ENCODE measurements at regions not wholly inside any gene's neighbourhood (a gene's known extent, or its start where the extent isn't known, plus 50 kb on each side); places are given as distances from the start of the nearest gene placed in this dataset.

DNA sequence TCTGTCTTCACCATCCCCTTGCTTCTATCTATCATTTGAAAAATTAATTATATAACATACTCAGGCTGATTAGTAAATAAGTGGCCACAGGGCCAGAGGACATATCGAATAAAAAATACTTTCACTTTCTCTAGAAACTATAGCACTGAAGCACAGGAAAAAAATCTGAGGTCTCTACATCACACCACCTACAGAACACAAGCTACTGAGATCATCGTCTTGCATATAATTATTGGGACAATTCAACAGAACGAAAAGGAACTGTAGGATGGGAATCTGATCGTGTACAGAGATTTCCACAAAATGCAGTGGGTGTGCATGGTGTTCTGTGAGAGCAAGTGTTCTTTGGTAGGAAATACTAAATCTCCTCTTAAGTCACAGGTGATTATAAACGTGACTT, 289.6 kb upstream of the ERCC4 start:
- no peak overlapping the region for H3K9ac ChIP-seq (ENCODE audit: low read depth, low read length)
- no peak overlapping the region for H3K56ac ChIP-seq (ENCODE audit: extremely low read depth, insufficient read depth, low read length)
- no TSS peak for BruUV-seq (replicated peaks)
- H4K5ac ChIP-seq (ENCODE audit: low read depth, low read length): no peak overlapping the region
- ChIA-PET POLR2A (ENCODE audit: unreplicated experiment) (no interaction called here), CTCF (no interaction called here)
- H2BK5ac ChIP-seq (ENCODE audit: low read depth, low read length, poor library complexity, severe bottlenecking): no peak overlapping the region
- H4K91ac ChIP-seq (ENCODE audit: insufficient read depth, low read depth, low read length): no peak overlapping the region
- dilution Hi-C loops (cut with HindIII; ENCODE audit: low sequenced_read_pairs, unreplicated experiment) (no loop called here), intact Hi-C loops (cut with micrococcal nuclease) (no loop called here), in situ Hi-C loops (cut with MboI; ENCODE audit: low sequenced_read_pairs) (no loop called here)
- no peak overlapping the region for H3K4me3 ChIP-seq (ENCODE audit: insufficient read depth, low read depth, low read length)
- H2AFZ ChIP-seq (replicated peaks; ENCODE audit: low read length, poor library complexity): no peak overlapping the region
- no peak overlapping the region for H3K14ac ChIP-seq (replicated peaks; ENCODE audit: low read depth, low read length)
- no peaks in the 10 kb centered on the region for H3K36me3 ChIP-seq (ENCODE audit: control insufficient read depth, insufficient read depth, low read length)
- TF ChIP-seq SMC3 (IDR thresholded peaks at IDR 0.05; ENCODE audit: low read depth, low read length) (no peak), CTCF (conservative IDR thresholded peaks at IDR 0.05; ENCODE audit: low read depth, low read length) (no peak), CEBPB (IDR thresholded peaks at IDR 0.05; ENCODE audit: low read depth, low read length) (no peak), NFE2L2 (IDR thresholded peaks at IDR 0.05; ENCODE audit: low read depth, low read length) (no peak), BHLHE40 (IDR thresholded peaks at IDR 0.05; ENCODE audit: low read depth, low read length) (no peak), MAFK (IDR thresholded peaks at IDR 0.05; ENCODE audit: low read depth, low read length) (no peak)
- TF ChIP-seq, protein P1, sequence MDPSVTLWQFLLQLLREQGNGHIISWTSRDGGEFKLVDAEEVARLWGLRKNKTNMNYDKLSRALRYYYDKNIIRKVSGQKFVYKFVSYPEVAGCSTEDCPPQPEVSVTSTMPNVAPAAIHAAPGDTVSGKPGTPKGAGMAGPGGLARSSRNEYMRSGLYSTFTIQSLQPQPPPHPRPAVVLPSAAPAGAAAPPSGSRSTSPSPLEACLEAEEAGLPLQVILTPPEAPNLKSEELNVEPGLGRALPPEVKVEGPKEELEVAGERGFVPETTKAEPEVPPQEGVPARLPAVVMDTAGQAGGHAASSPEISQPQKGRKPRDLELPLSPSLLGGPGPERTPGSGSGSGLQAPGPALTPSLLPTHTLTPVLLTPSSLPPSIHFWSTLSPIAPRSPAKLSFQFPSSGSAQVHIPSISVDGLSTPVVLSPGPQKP (IDR thresholded peaks at IDR 0.05; ENCODE audit: borderline replicate concordance, low read depth, low read length): no peak
- no peak overlapping the region for H2BK120ac ChIP-seq (ENCODE audit: low read depth, low read length)
- H3K79me1 ChIP-seq (ENCODE audit: low read depth in 1 of 2, low read length in 2 of 2): no peaks in the 10 kb centered on the region
- no peak for DNase-seq
- H3K4me1 ChIP-seq (ENCODE audit: control insufficient read depth, insufficient read depth, low read length): no peaks in the 10 kb centered on the region
- H3K4me2 ChIP-seq (ENCODE audit: low read depth, low read length): no peak overlapping the region
- no peaks in the 10 kb centered on the region for H3K27me3 ChIP-seq (ENCODE audit: control insufficient read depth, insufficient read depth, low read length)
- no CpG with 5 or more reads among the region's 5 CpGs for WGBS, 2 experiments (ENCODE audit: extremely low coverage in 2 of 2, insufficient read length in 1 of 2)
- H3K27ac ChIP-seq (ENCODE audit: insufficient read depth, low read length): no peak overlapping the region
- no peaks in the 10 kb centered on the region for H3K9me1 ChIP-seq (ENCODE audit: insufficient read depth, low read length)
- no peak overlapping the region for H4K8ac ChIP-seq (ENCODE audit: low read depth in 2 of 2, low read length in 2 of 2)
- no peak overlapping the region for H3K4ac ChIP-seq (ENCODE audit: low read depth, low read length)
- no peaks in the 10 kb centered on the region for H4K20me1 ChIP-seq (ENCODE audit: insufficient read depth, low read length)
- no peak overlapping the region for H2AK5ac ChIP-seq (ENCODE audit: low read depth, low read length)
- H3K18ac ChIP-seq (ENCODE audit: low read depth, low read length): no peak overlapping the region
- no peak overlapping the region for H2BK20ac ChIP-seq (ENCODE audit: low read depth, low read length)
- H2BK15ac ChIP-seq (ENCODE audit: low read depth, low read length): no peak overlapping the region
- no peak overlapping the region for H2AK9ac ChIP-seq (replicated peaks; ENCODE audit: low read depth, low read length, poor library complexity)
- H3K9me3 ChIP-seq (ENCODE audit: control insufficient read depth, insufficient read depth, low read length): peaks cover 14% of the 10 kb centered on the region
- H3K23ac ChIP-seq (ENCODE audit: low read depth, low read length): no peak overlapping the region
- no peak for ATAC-seq (ENCODE audit: low read depth)

Measured in IMR-90 (cell line).